Tibial artery (tissue), 4 donors: ENCODE measurements at regions not wholly inside any gene's neighbourhood (a gene's known extent, or its start where the extent isn't known, plus 50 kb on each side); places are given as distances from the start of the nearest gene placed in this dataset.

Source experiments
- DNase-seq, 2 donors: peaks; one replicate each; pipeline ENCODE4 v3.0.0-alpha.2; 2019
- H3K27ac ChIP-seq, 2 donors: fragments of 200-600 bp; sonication (generic) in 1 of 2; 1 replicate in 1 of 2; 2 replicates in 1 of 2; pipeline ENCODE4 v1.5.1; 2018 to 2019; ENCODE audit warnings: mild to moderate bottlenecking in 1 of 2
- H3K27me3 ChIP-seq, 2 donors: fragments of 200-600 bp; sonication (generic) in 1 of 2; one replicate each; pipeline versions ENCODE4 v1.5.1 to v1.6.0; 2016 to 2019
- H3K36me3 ChIP-seq, 3 donors: fragments of 200-600 bp; sonication (generic) in 2 of 3; one replicate each; pipeline ENCODE4 v1.5.1; 2016 to 2019; ENCODE audit warnings: mild to moderate bottlenecking in 2 of 3
- H3K4me1 ChIP-seq, 4 donors: fragments of 200-600 bp; sonication (generic) in 2 of 4; 1 replicate in 3 of 4; 2 replicates in 1 of 4; pipeline ENCODE4 v1.5.1; 2016 to 2019
- H3K4me3 ChIP-seq, 2 donors: fragments of 200-600 bp; sonication (generic) in 1 of 2; 1 replicate in 1 of 2; 2 replicates in 1 of 2; pipeline ENCODE4 v1.5.1; 2018 to 2019; ENCODE audit warnings: mild to moderate bottlenecking in 2 of 2
- H3K9me3 ChIP-seq, 3 donors: fragments of 200-600 bp; sonication (generic) in 1 of 3; one replicate each; pipeline ENCODE4 v1.5.1; 2016 to 2019
- CTCF ChIP-seq, 2 experiments: fragments of 200-600 bp in 1 of 2; fragments of 450-650 bp in 1 of 2; IDR thresholded peaks; one replicate each; pipeline ENCODE4 v1.5.1; 2017 to 2019; ENCODE audit warnings: antibody characterized with exemption in 2 of 2, mild to moderate bottlenecking in 1 of 2, moderate library complexity in 1 of 2
- intact Hi-C: fragments of 100-400 bp; cut with DNase I; formaldehyde crosslinking; loops from one replicate; pipeline ENCODE4 v1.15.0; 2023; ENCODE audit warnings: low total_unique reads

GRCh38 chr7:86929293-86930109 is 130.0 kb downstream of the ELAPOR2 start:
- Histone ChIP-seq H3K4me1 (peaks cover 0 to 14% (median 3%) of the 10 kb centered on the region in 4 donors), H3K4me3 (no peak overlapping the region), H3K27ac (no peak overlapping the region), H3K9me3 (no peaks in the 10 kb centered on the region), H3K27me3 (no peaks in the 10 kb centered on the region), H3K36me3 (no peaks in the 10 kb centered on the region)
- no peak for DNase-seq
- TF ChIP-seq CTCF (IDR thresholded peaks at IDR 0.05), result no peak
- intact Hi-C loops, result loop anchor here (5.0 kb wide), 2 partner anchors 218 to 303 kb away; no protein-coding TSS in a partner anchor

GRCh38 chr7:86928308-86928707 is 131.1 kb downstream of the ELAPOR2 start:
- TF ChIP-seq CTCF (IDR thresholded peaks at IDR 0.05), result no peak
- H3K27me3 ChIP-seq, result no peaks in the 10 kb centered on the region
- H3K9me3 ChIP-seq, result no peaks in the 10 kb centered on the region

GRCh38 chr7:86926732-86927131 is 132.7 kb downstream of the ELAPOR2 start:
- TF ChIP-seq CTCF (IDR thresholded peaks at IDR 0.05), result peak; percentile 55 to 56
- H3K36me3 ChIP-seq, result no peaks in the 10 kb centered on the region
- intact Hi-C loops, result loop anchor here (5.0 kb wide), 2 partner anchors 221 to 306 kb away; no protein-coding TSS in a partner anchor
- DNase-seq, result no peak
- H3K4me1 ChIP-seq, result peaks cover 0 to 4% (median 0%) of the 10 kb centered on the region in 4 donors
- no peak overlapping the region for H3K4me3 ChIP-seq
- H3K27me3 ChIP-seq, result no peaks in the 10 kb centered on the region
- no peak overlapping the region for H3K27ac ChIP-seq
- no peaks in the 10 kb centered on the region for H3K9me3 ChIP-seq

More at GRCh38 chr7:86928308-86928707, 131.1 kb downstream of the ELAPOR2 start:
- Histone ChIP-seq H3K4me1 (peaks cover 0 to 14% (median 3%) of the 10 kb centered on the region in 4 donors), H3K4me3 (no peak overlapping the region), H3K27ac (no peak overlapping the region), H3K36me3 (no peaks in the 10 kb centered on the region)
- intact Hi-C loops, result loop anchor here (5.0 kb wide), 2 partner anchors 219 to 304 kb away; no protein-coding TSS in a partner anchor
- DNase-seq, result no peak

- no peak for DNase-seq
- no peak for TF ChIP-seq CTCF (IDR thresholded peaks at IDR 0.05)
- no peaks in the 10 kb centered on the region for H3K36me3 ChIP-seq
- H3K4me3 ChIP-seq, result no peak overlapping the region
- intact Hi-C loops, result loop anchor here (5.0 kb wide), 2 partner anchors 222 to 307 kb away; no protein-coding TSS in a partner anchor
- H3K9me3 ChIP-seq, result no peaks in the 10 kb centered on the region
- H3K27me3 ChIP-seq, result no peaks in the 10 kb centered on the region
- H3K4me1 ChIP-seq, result no peaks in the 10 kb centered on the region
- no peak overlapping the region for H3K27ac ChIP-seq
Observed at GRCh38 chr7:86925221-86925620, 134.2 kb downstream of the ELAPOR2 start.

GRCh38 chr7:86923527-86923926 is 135.9 kb downstream of the ELAPOR2 start:
- Histone ChIP-seq H3K9me3 (no peaks in the 10 kb centered on the region), H3K4me1 (no peaks in the 10 kb centered on the region), H3K27me3 (no peaks in the 10 kb centered on the region), H3K4me3 (no peak overlapping the region), H3K27ac (no peak overlapping the region), H3K36me3 (no peaks in the 10 kb centered on the region)
- intact Hi-C loops, result no loop called here
- no peak for TF ChIP-seq CTCF (IDR thresholded peaks at IDR 0.05)
- no peak for DNase-seq
